ENCODE measurements at regions not wholly inside any gene's neighbourhood (a gene's known extent, or its start where the extent isn't known, plus 50 kb on each side); places are given as distances from the start of the nearest gene placed in this dataset.
"Not testable (repeated sequence)": the region's sequence is repeated elsewhere in the genome, so short reads cannot be mapped to it uniquely, and the experiment has no call there.

DNA sequence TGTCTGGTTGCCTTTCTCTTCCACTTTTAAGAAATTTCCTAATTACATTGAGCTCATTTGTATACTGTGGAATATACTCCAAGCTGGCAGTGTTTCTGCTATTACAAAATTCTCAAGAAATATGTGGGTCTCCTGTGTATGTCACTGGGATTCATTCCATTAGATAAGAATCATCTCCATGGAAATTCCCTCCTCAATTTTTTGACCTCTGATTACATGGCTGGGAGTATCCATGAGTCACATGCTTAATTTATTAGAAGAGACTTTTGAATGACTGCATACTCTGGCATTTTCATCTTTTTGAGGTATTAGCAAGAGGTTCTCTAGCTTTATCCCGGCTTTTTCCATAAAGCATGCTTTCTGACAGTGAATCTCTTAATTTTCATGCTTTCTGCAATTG lies 665.5 kb upstream of the CNTNAP5 start:
- no peak for DNase-seq (ENCODE audit: low read depth in 2 of 2)

GRCh38 chr2:123362671-123363440 lies 662.2 kb upstream of the CNTNAP5 start:
- DNase-seq (ENCODE audit: low read depth in 2 of 2), result no peak

DNA sequence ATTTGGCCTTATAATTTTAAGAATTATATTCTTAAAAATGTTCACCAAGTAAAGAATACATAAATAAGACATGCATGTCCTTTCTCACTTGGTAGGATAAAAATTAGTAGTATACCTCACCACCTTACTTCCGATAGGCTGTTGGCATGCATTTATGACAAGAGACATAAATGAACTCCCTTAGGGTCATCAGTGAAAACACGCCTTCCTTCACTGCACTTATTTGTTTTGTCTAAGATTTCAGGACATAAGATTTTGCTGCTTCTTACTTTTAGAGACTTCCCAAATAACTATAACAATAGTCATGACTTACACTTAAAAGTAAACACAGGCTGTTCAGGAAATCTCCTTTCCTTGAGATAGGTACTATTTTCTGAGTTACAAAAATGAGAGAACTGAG lies 661.3 kb upstream of the CNTNAP5 start:
- DNase-seq (ENCODE audit: low read depth in 2 of 2), result no peak

- DNase-seq (ENCODE audit: low read depth in 2 of 2), result no peak
Measured at GRCh38 chr2:123364243-123364896, 660.7 kb upstream of the CNTNAP5 start.

- DNase-seq (ENCODE audit: low read depth in 2 of 2), result no peak
Measured at GRCh38 chr2:123366239-123366837, 658.7 kb upstream of the CNTNAP5 start.

DNA sequence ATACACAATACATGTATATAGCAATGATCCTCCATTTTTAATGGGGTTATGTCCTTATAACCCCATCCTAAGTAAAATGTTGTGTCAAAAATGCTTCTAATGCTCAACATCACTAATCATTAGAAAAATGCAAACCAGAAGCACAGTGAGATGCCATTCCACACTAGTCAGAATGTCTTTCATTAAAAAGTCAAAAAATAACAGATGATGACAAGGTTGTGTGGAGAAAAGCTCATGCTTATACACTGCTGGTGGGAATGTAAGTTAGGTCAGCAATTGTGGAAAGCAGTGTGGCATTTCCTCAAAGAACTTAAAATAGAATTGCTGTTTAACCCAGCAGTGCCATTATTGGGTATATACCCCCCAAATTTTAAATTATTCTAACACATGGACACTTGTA lies 654.9 kb upstream of the CNTNAP5 start:
- DNase-seq (ENCODE audit: low read depth in 2 of 2), result no peak

- DNase-seq (ENCODE audit: low read depth in 2 of 2), result no peak
Measured at GRCh38 chr2:123371535-123371934, 653.6 kb upstream of the CNTNAP5 start.

DNA sequence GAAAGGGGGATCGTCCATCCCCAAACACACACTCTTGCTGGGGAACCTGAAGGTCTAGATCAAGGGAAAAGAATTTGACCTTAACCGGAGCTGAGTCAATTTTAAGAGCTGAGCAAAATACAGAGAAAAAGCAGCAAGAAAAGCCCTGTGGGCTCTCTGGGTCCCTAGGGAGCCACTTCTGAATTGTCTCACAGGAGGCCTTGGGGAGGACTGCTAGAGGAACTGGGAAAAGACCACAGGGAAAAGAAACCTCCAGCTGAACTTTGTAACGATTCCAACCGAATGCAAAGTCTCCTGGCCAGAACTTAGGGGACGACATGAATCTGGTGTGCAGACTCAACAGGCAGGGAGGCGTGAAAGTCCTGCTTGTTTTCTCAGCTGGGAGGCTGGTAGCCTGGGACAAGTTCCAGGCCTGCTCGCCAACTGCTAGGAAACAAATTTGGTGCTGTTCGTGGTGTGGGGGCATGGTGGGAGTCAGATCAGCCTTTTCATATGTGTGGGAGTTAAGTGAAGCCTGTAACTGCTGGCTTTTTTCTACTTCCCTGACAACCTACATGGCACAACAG lies 644.6 kb upstream of the CNTNAP5 start:
- no peak for DNase-seq (ENCODE audit: low read depth in 2 of 2)

DNA sequence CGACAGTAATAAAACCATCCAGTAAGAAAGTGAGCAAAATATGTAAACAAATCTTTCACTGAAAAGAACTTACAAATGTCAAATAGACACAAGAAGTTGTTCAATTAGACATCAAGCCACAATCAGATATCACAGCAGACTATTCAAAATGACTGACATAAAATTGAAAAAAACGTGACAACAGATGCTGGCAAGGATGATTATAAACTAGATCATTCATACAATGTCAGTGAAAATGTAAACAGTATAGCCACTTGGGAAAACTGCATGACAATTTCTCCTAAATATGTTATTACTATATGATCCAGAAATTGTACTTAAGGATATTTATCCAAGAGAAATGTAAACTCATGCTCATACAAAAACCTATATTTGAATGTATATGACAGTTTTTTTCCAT lies 609.4 kb upstream of the CNTNAP5 start:
- no peak for DNase-seq (ENCODE audit: low read depth in 2 of 2)

- DNase-seq (ENCODE audit: low read depth in 2 of 2), result no peak
Measured at GRCh38 chr2:123419976-123420375, 605.1 kb upstream of the CNTNAP5 start.

GRCh38 chr2:123434546-123435395 lies 590.3 kb upstream of the CNTNAP5 start:
- no peak for DNase-seq (ENCODE audit: low read depth in 2 of 2)

- DNase-seq (ENCODE audit: low read depth in 2 of 2), result no peak
Measured at GRCh38 chr2:123438251-123438650, 586.8 kb upstream of the CNTNAP5 start.

GRCh38 chr2:123438675-123439074 lies 586.4 kb upstream of the CNTNAP5 start:
- DNase-seq (ENCODE audit: low read depth in 2 of 2), result no peak

GRCh38 chr2:123448801-123449200 lies 576.3 kb upstream of the CNTNAP5 start:
- DNase-seq (ENCODE audit: low read depth in 2 of 2), result no peak

DNA sequence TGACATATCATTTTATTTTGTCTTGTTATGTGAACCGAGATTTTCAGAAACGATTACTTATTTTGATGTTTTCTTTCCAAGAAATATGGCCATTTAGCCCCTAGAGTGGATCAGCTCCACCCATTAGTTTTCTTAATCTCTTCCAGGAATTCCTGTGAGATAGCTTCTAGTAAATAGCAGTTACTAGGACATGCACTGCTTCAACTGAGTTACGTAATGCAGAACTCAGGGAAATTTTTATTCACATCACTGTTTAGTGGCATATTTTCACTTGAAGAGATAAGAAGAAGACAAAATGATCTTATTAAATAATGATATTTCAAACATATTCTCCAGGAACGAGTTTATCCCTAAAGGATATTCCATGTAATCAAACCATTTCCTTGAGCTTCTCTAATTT lies 573.5 kb upstream of the CNTNAP5 start:
- DNase-seq (ENCODE audit: low read depth in 2 of 2), result no peak

DNA sequence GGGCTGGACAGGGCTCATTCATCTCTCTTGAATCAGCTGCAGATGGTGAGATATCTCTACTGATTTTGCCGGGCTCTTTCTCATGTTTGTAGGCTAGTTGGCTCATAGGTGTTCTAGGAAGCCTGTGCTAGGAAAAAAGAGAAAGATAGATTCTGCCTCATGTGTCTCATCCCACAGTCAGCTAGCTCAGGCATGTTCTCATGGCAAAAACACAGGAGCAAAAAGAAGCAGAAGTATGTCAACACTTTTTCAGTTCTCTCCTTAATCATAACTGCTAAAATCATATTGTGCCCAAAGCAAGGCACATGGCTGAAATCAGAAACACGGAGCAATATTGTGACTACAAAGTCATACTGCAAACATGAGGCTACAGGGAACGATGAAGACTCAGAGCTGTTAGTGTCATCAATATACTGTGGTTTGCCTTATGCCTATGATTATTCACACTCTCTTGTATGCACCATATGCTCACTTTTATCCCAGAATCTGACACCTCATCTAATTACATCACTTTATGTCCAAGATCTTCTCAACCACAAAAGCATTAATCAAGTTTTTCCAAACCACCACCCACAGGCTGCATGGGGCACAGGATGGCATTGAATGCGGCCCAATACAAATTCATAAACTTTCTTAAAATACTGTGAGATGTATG lies 571.9 kb upstream of the CNTNAP5 start:
- no peak for DNase-seq (ENCODE audit: low read depth in 2 of 2)

DNA sequence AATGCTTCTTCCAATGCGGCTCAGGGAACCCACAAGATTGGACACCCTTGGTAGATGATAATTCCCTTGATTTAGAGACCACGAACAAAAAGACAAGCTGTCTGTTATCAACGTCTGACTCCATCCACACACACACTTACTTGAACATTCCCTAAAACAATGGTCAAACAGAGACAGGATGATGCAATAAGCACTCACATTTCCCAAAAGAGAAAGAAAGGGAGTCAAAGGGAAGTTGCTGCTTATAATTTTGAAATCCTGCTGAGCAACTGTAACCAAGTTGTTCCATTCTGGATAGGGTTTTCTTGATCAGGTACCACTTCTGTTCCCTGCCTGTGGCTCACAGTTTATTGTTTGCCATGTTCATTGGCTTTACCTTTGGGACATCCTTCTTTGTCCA lies 571.3 kb upstream of the CNTNAP5 start:
- no peak for DNase-seq (ENCODE audit: low read depth in 2 of 2)

DNA sequence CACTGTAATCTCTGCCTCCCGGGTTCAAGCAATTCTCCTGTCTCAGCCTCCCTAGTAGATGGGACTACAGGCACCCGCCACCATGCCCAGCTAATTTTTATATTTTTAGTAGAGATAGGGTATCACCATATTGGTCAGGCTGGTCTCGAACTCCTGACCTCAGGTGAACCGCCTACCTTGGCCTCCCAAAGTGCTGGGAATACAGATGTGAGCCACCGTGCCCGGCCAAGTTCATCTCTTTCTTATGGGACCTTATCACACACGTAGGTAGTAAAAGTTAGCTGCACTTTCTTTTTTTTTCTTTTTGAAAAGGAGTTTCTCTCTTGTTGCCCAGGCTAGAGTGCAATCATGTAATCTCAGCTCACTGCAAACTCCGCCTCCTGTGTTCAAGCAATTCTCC lies 569.9 kb upstream of the CNTNAP5 start:
- DNase-seq (ENCODE audit: low read depth in 2 of 2), result not testable (repeated sequence)

- DNase-seq (ENCODE audit: low read depth in 2 of 2), result no peak
Measured at GRCh38 chr2:123456416-123456815, 568.7 kb upstream of the CNTNAP5 start.

DNA sequence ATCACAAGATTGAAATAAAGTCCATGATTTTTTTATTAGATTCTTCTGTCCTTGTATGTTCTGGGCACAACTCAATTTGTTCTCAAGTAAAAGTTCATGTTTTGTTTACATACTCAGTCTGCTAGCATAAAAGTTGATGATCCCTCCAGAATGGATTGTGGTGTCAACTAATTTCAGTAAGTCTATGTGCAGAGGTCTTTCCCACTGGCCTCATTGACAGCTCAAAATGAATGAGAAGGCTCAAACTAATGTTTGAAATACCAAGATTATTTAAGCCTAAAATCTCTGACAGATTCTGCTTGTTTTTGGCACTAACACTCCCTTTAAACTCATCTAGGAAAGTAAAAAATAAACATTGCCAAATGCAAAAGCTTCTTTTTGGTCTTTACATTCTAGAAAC lies 561.2 kb upstream of the CNTNAP5 start:
- DNase-seq (ENCODE audit: low read depth in 2 of 2), result no peak

GRCh38 chr2:123468071-123468470 lies 557.0 kb upstream of the CNTNAP5 start:
- no peak for DNase-seq (ENCODE audit: low read depth in 2 of 2)

Data from fibroblast of skin of left biceps (primary cell).